ENCODE measurements at regions not wholly inside any gene's neighbourhood (a gene's known extent, or its start where the extent isn't known, plus 50 kb on each side); places are given as distances from the start of the nearest gene placed in this dataset.

DNA sequence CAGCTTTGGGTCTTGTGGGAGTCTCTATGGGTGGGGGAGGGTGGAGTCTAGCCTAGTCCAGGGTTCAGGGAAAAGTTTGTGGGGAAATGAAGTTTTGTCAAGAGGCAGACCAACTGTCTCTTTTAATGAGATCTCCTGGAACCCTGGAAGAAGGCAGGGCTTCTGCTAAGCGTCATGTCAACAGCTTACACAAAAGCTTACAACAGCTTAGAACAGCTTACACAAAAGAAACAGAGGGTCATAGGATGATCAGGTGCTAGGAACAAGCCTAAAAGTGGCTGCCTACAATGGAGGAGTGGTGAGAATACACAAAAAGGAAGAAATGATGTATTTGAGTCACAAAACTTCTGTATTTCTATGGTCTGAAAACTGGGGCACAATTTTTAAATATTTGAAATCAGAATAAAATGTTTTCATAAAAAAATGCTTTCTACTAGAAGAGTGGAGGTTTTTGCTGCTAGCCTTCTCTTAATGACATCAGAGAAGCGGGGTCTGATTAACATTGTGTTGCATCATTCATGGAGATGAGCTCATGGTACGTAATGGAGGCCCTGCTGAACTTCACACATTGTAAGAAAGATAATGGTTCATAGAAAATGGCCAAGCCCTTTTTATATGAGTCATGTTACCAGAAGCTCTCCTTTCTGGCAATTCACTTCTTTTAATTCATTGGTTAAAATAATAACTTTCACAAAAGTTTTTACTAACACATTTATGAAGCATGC, 351.0 kb downstream of the PIK3C3 start:
- TF ChIP-seq, protein P1, sequence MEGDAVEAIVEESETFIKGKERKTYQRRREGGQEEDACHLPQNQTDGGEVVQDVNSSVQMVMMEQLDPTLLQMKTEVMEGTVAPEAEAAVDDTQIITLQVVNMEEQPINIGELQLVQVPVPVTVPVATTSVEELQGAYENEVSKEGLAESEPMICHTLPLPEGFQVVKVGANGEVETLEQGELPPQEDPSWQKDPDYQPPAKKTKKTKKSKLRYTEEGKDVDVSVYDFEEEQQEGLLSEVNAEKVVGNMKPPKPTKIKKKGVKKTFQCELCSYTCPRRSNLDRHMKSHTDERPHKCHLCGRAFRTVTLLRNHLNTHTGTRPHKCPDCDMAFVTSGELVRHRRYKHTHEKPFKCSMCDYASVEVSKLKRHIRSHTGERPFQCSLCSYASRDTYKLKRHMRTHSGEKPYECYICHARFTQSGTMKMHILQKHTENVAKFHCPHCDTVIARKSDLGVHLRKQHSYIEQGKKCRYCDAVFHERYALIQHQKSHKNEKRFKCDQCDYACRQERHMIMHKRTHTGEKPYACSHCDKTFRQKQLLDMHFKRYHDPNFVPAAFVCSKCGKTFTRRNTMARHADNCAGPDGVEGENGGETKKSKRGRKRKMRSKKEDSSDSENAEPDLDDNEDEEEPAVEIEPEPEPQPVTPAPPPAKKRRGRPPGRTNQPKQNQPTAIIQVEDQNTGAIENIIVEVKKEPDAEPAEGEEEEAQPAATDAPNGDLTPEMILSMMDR (IDR thresholded peaks at IDR 0.05): no peak

DNA sequence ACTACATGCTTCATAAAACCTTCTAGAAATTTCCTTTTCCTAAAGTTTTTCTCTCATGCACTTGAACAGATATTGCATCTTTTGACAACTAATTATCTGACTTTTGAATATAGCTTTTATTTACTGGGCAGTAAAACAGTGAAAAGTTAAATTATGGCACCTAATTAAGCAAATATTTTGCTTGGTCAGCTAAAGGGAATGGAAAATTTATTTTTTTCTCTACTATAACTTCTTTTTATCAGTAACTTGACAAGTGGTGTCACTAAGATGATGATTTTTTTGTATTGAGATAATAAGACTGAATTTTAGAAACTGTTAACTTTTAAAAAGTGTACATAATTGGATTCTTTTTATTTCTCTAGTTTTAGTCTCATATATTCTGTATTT, 351.6 kb downstream of the PIK3C3 start:
- TF ChIP-seq, protein P1 (IDR thresholded peaks at IDR 0.05): no peak

DNA sequence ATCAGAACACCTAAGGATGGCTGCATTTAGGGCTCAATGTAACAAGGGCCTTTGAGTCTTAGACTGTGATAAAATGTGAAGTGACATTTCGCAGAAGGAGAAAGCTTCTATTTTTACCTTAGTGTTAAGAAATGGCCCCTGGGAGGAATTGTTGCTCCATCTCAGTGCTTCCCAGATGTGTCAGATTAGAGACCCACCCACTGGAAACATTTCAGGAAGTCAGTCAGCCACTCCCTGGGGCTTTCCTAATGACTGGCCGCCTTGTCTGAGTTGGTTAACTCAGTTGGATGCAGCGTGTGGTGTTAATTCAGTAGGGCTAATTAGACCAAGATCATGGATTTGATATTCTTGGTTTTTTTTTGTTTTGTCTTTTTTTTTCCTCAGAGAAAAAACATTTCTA, 355.9 kb downstream of the PIK3C3 start:
- TF ChIP-seq, protein P1 (IDR thresholded peaks at IDR 0.05): no peak

DNA sequence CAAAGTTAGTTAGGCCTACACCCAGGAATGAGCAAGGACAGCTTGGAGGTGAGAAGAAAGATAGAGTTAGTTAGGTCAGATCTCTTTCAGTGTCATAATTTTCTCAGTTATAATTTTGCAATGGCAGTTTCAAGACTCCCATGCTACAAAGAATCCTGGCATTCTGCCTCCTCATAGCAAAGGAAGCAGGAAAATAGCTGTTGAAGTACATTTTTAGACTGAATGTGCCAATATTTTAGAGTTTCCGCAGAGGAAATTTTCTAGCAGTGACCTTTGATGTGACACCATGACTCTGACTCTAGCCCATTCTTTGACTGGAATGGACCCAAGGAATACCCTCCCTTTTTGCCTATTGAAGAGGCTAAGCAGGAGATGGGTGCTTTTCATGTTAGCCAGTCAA, 371.7 kb downstream of the PIK3C3 start:
- TF ChIP-seq, protein P1 (IDR thresholded peaks at IDR 0.05): no peak

DNA sequence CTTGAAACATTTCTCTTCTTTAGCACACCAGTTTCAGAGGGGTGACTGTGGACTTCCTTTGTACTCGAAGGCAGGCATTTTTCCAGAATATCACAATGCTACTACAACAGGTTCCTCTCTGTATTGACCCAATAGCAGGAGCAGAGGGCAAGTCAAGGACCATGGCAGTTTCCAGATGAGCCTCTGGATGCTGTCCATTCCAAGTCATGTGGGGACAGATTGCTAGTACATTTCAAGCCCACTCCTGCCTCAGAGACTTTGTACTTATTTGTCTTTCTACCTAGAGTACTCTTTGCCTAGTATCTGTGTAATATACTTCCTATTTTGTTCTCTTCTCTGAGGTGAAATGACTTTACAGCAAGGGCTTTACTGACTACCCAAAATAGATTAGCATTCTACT, 373.9 kb downstream of the PIK3C3 start:
- TF ChIP-seq, protein P1 (IDR thresholded peaks at IDR 0.05): no peak

DNA sequence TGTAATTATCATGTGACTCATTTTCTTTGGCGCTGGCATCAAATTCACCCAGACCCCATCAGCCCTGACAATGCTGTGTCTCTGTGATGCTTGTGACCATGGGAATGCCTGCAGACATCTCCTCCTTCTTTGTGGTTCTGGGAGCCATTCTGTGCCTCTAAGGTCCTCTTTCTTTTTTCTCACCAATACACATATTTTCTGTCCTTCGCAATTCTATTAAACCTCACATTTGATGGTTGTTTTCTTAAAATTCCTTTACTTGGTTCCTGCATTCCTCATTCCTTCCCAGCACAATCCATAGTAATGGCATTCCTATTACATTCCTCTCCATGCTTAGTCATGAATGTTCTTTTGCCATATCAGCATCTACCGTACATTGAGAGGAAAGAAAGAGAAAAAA, 375.3 kb downstream of the PIK3C3 start:
- TF ChIP-seq, protein P1 (IDR thresholded peaks at IDR 0.05): no peak

DNA sequence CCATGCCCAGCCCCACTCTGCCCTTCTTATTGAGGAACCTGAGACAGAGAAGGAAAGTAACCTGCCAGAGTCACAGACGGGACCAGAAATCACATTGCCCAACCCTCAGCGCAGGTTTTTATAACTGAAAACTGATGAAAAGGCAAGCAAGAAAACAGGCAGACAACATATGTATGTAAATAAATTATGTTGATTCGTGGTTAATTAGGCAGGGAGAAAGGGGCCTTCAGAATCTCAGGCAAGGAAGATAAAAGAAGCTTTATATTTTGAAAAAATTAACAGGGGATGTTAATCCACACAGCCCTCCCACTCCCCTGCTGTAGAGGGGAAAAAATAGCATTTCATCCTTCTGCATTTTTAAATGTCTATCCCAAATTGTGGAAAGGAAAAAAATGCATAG, 378.5 kb downstream of the PIK3C3 start:
- TF ChIP-seq, protein P1 (IDR thresholded peaks at IDR 0.05): no peak

DNA sequence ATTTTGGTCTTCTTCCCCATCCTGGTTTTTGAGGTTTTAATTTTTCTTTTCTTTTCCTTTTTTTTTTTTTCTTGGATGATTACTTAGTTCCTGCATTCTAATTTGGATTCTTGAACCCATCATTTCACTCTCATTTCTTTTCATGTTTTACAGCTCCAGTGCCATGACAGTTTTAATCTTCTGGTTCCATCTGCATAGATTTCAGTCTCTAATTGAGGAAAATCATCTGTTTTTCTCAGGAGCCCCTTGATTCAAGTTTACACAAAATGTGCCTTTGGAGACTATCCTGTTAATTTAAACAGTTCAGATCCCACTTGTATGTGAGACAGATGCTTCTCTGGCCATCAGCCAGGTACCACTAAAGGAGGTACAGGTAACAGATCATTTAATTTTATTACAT, 379.9 kb downstream of the PIK3C3 start:
- TF ChIP-seq, protein P1 (IDR thresholded peaks at IDR 0.05): no peak

Measured in LNCAP (cell line).